Heart left ventricle (tissue), 13 donors: ENCODE measurements at regions not wholly inside any gene's neighbourhood (a gene's known extent, or its start where the extent isn't known, plus 50 kb on each side); places are given as distances from the start of the nearest gene placed in this dataset.

Experiments used
- CTCF ChIP-seq, 12 donors: fragments of 200-600 bp; sonication (generic) in 4 of 12; IDR thresholded peaks; one replicate each; pipeline versions ENCODE4 v1.5.0 to v1.8.0; 2018 to 2022; ENCODE audit warnings: antibody characterized with exemption in 12 of 12, mild to moderate bottlenecking in 5 of 12
- POLR2A ChIP-seq, 2 donors: fragments of 450-650 bp; IDR thresholded peaks; one replicate each; pipeline ENCODE4 v1.6.1; 2017; ENCODE audit warnings: antibody characterized with exemption in 2 of 2, mild to moderate bottlenecking in 2 of 2, moderate library complexity in 2 of 2
- donor health status: ischemic (EF 13 %, LVEDD 7.1; RV severe dilation, severe dysfunction).
- donor health status: DM: no; HTN: yes; CAD: no.
- donor health status: DM: no; HTN: no; CAD: no.
- donor health status: ischemic (EF 25% LVEDD 6.9; RV normal size, moderate dysfunction).
- donor health status: ischemic (EF 25% LVEDD 5.7; RV mildly dilated, moderate dysfunction).
- donor health status: ischemic (EF 35%, LVEDD 5.7; RV mildly dilated, moderate dysfunction).
- donor health status: nonischemic (EF 11% LVEDD 7.7; RV severe dilation, severe dysfunction).
- donor health status: DM: yes; HTN: yes; CAD: no.
- donor health status: PGD.
- donor health status: ischemic (EF 29% LVEDD 5.4; RV normal size, mild dysfunction).
- donor health status: nonischemic (EF 23%, LVEDD 6.1; RV moderate dilation, normal function).

- TF ChIP-seq CTCF (IDR thresholded peaks at IDR 0.05): no peak
- no peak for TF ChIP-seq POLR2A (IDR thresholded peaks at IDR 0.05)
Measured at GRCh38 chr4:3644849-3645627, 112.8 kb upstream of the LRPAP1 start.
